Endodermal cell (in vitro differentiated cells): ENCODE measurements at regions not wholly inside any gene's neighbourhood (a gene's known extent, or its start where the extent isn't known, plus 50 kb on each side); places are given as distances from the start of the nearest gene placed in this dataset.

ENCODE experiments used
- DNase-seq: peaks from one replicate; pipeline ENCODE4 v3.0.0-alpha.2; 2017
- H3K27ac ChIP-seq: 2 replicates; pipeline ENCODE4 v1.5.1; 2013; ENCODE audit warnings: mild to moderate bottlenecking, low read depth, low read length, moderate library complexity
- H3K27me3 ChIP-seq: 2 replicates; pipeline ENCODE4 v1.6.1; 2013; ENCODE audit warnings: mild to moderate bottlenecking, low read length, moderate library complexity; ENCODE audit not compliant: insufficient read depth, control insufficient read depth, poor library complexity, severe bottlenecking
- H3K36me3 ChIP-seq: 2 replicates; pipeline ENCODE4 v1.7.0; 2013; ENCODE audit warnings: mild to moderate bottlenecking, low read length, moderate library complexity; ENCODE audit not compliant: control insufficient read depth, insufficient read depth
- H3K4me1 ChIP-seq: one replicate; pipeline ENCODE4 v1.7.0; 2013; ENCODE audit warnings: low read length; ENCODE audit not compliant: control insufficient read depth, insufficient read depth
- H3K4me3 ChIP-seq: 2 replicates; pipeline ENCODE4 v1.5.1; 2013; ENCODE audit warnings: mild to moderate bottlenecking, low read length, moderate library complexity
- H3K9ac ChIP-seq: 2 replicates; pipeline ENCODE4 v1.6.1; 2013; ENCODE audit warnings: mild to moderate bottlenecking, low read length, moderate library complexity; ENCODE audit not compliant: poor library complexity, severe bottlenecking; ENCODE audit errors: extremely low read depth
- H3K9me3 ChIP-seq: 2 replicates; pipeline ENCODE4 v1.6.1; 2013; ENCODE audit warnings: mild to moderate bottlenecking, low read length, moderate library complexity; ENCODE audit not compliant: control insufficient read depth
- H3K27ac Mint-ChIP-seq: 2 replicates; pipeline ENCODE4 v1.8.0; 2020; ENCODE audit warnings: mixed read lengths
- H3K27me3 Mint-ChIP-seq: 2 replicates; pipeline ENCODE4 v1.8.0; 2021; ENCODE audit warnings: mild to moderate bottlenecking, mixed read lengths; ENCODE audit not compliant: insufficient read depth
- H3K36me3 Mint-ChIP-seq: 2 replicates; pipeline ENCODE4 v1.8.0; 2020; ENCODE audit warnings: low read depth, mixed read lengths
- H3K4me1 Mint-ChIP-seq: 2 replicates; pipeline ENCODE4 v1.8.0; 2020; ENCODE audit warnings: mixed read lengths
- H3K4me3 Mint-ChIP-seq: 2 replicates; pipeline ENCODE4 v1.8.0; 2020; ENCODE audit warnings: mild to moderate bottlenecking, moderate library complexity, mixed read lengths
- H3K9me3 Mint-ChIP-seq: 2 replicates; pipeline ENCODE4 v1.8.0; 2020; ENCODE audit warnings: mild to moderate bottlenecking, mixed read lengths
- CTCF ChIP-seq: fragments of 200-600 bp; sonication (generic); conservative IDR thresholded peaks from 2 replicates; pipeline ENCODE4 v1.5.0; 2021; ENCODE audit warnings: antibody characterized with exemption, mild to moderate bottlenecking
- WGBS, 2 experiments: methylation state at CpG; one replicate each; pipeline versions ENCODE4 v1.1.5 to v1.1.7; 2013; ENCODE audit warnings: missing lambda C conversion rate in 2 of 2, mixed read lengths in 1 of 2; ENCODE audit not compliant: insufficient coverage in 1 of 2, insufficient read length in 1 of 2; 5-methylcytosine and 5-hydroxymethylcytosine counted together

DNA sequence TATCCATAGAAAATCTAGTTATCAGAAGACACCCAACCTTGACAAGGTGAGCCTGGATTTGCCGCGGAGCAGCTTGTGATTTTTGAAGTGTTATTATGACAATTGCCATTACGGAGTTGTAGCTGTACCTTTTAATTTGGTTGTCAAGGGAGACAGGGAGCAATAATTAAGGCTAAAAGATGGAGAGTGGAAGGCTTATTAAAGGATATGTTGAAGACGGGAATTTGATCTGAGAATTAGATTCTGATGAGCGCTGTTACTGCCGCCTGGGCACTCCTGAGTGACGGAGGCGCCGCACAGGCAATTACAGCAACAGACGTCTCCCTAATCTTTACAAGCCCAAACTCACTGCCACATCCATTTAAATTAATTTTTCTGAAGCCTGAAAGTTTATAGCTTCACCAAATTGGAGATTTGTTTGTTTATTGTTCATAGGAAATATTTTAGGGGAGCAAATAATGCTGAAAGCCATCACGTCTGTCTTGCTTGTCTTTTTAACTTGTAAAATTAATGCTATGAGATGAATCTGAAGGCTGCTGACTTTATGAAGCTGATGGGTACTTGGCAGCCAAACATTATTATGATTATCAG is 475.0 kb upstream of the ADARB2 start:
- Histone ChIP-seq H3K9ac (no peak overlapping the region), H3K36me3 (no peaks in the 10 kb centered on the region), H3K4me1 (no peaks in the 10 kb centered on the region), H3K4me3 (no peak overlapping the region), H3K27me3 (no peaks in the 10 kb centered on the region), H3K27ac (no peak overlapping the region), H3K9me3 (no peaks in the 10 kb centered on the region)
- TF ChIP-seq CTCF: no peak
- 79 to 85% methylated on average over 9 to 11 of the region's 11 CpGs for WGBS, 2 experiments
- Mint-ChIP-seq H3K36me3 (no peaks in the 10 kb centered on the region), H3K4me1 (peaks cover 9% of the 10 kb centered on the region), H3K9me3 (no peaks in the 10 kb centered on the region), H3K27me3 (no peaks in the 10 kb centered on the region), H3K27ac (no peak overlapping the region), H3K4me3 (no peak overlapping the region)
- DNase-seq: no peak

DNA sequence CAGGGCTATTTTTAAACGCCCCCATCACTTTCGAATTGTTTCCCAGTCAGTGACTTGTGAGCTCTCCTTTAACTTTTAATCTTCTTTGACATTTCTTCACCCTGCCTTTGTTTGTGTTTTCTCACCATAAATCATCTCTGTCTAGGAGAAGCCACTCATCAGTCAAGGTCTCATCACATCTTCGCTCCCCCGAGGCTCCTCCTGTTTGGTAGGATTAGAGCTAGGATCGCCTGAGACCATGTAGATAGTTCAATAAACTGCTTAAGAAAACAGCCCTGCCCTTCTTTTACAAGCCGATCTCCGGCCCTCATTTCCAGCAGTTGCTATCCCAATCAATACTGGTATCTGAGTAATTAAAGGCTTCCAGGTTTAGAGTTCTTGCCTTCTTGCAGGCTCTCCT is 472.8 kb upstream of the ADARB2 start:
- H3K36me3 Mint-ChIP-seq: no peaks in the 10 kb centered on the region
- no peaks in the 10 kb centered on the region for H3K4me1 ChIP-seq
- H3K4me3 ChIP-seq: no peak overlapping the region
- no peaks in the 10 kb centered on the region for H3K36me3 ChIP-seq
- no peaks in the 10 kb centered on the region for H3K27me3 Mint-ChIP-seq
- H3K27me3 ChIP-seq: no peaks in the 10 kb centered on the region
- no peak for TF ChIP-seq CTCF
- H3K9ac ChIP-seq: no peak overlapping the region
- H3K27ac ChIP-seq: no peak overlapping the region
- H3K27ac Mint-ChIP-seq: no peak overlapping the region
- H3K4me3 Mint-ChIP-seq: no peak overlapping the region
- DNase-seq: no peak
- H3K9me3 ChIP-seq: no peaks in the 10 kb centered on the region
- WGBS, 2 experiments: 77 to 82% methylated on average over 4 to 7 of the region's 7 CpGs
- no peaks in the 10 kb centered on the region for H3K9me3 Mint-ChIP-seq
- peaks cover 11% of the 10 kb centered on the region for H3K4me1 Mint-ChIP-seq

DNA sequence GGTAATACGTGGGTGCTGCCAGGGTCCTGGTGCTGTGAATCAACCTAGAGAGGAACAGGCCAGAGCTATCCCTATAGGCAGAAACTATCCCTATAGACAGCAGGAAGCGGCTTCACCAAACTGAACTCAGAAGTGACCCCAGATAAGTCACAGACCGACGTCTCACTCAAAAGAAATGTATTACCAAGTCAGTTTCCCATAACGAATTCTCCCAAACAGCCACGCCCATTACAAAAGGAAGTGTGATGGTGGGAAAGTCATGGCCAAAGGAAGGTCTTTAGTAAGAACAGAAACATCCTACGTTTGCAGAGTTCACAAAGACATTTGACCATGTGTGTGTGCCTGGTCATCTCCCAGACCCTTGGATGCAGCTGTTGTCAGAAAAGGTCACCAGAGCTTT is 470.8 kb upstream of the ADARB2 start:
- no peak for DNase-seq
- H3K27ac ChIP-seq: no peak overlapping the region
- no peaks in the 10 kb centered on the region for H3K27me3 ChIP-seq
- Mint-ChIP-seq H3K36me3 (no peaks in the 10 kb centered on the region), H3K9me3 (no peaks in the 10 kb centered on the region), H3K27ac (no peak overlapping the region), H3K4me1 (peaks cover 14% of the 10 kb centered on the region), H3K4me3 (no peak overlapping the region), H3K27me3 (no peaks in the 10 kb centered on the region)
- H3K4me3 ChIP-seq: no peak overlapping the region
- WGBS, 2 experiments: 92 to 100% methylated on average over 4 to 7 of the region's 7 CpGs
- no peaks in the 10 kb centered on the region for H3K9me3 ChIP-seq
- no peak overlapping the region for H3K9ac ChIP-seq
- H3K4me1 ChIP-seq: no peaks in the 10 kb centered on the region
- no peaks in the 10 kb centered on the region for H3K36me3 ChIP-seq
- TF ChIP-seq CTCF: no peak
